CD14-positive monocyte (primary cell): ENCODE measurements at regions not wholly inside any gene's neighbourhood (a gene's known extent, or its start where the extent isn't known, plus 50 kb on each side); places are given as distances from the start of the nearest gene placed in this dataset.

Experiments used
- DNase-seq, 3 donors: peaks; one replicate each; pipeline ENCODE4 v3.0.0-alpha.2; 2011 to 2022
- H2AFZ ChIP-seq: 2 replicates; pipeline ENCODE4 v1.6.0; 2012; ENCODE audit warnings: mild to moderate bottlenecking, low read depth, low read length, inconsistent platforms; ENCODE audit not compliant: insufficient read depth, poor library complexity, severe bottlenecking
- H3K27ac ChIP-seq, 2 donors: 1 replicate in 1 of 2; 2 replicates in 1 of 2; pipeline ENCODE4 v1.5.1; 2012 to 2013; ENCODE audit warnings: low read length in 2 of 2, control low read depth in 1 of 2, inconsistent platforms in 1 of 2, low read depth in 1 of 2, mild to moderate bottlenecking in 1 of 2
- H3K27me3 ChIP-seq, 2 donors: one replicate each; pipeline versions ENCODE4 v1.6.0 to v1.6.1; 2011 to 2013; ENCODE audit warnings: low read length in 2 of 2; ENCODE audit not compliant: control insufficient read depth in 2 of 2, insufficient read depth in 2 of 2
- H3K36me3 ChIP-seq, 2 donors: replicated peaks in 1 of 2; 1 replicate in 1 of 2; 2 replicates in 1 of 2; pipeline versions ENCODE4 v1.5.1 to v1.6.1; 2012 to 2013; ENCODE audit warnings: low read length in 2 of 2, control low read depth in 1 of 2, inconsistent platforms in 1 of 2, mild to moderate bottlenecking in 1 of 2; ENCODE audit not compliant: insufficient read depth in 2 of 2, control insufficient read depth in 1 of 2
- H3K4me1 ChIP-seq, 2 donors: 1 replicate in 1 of 2; 2 replicates in 1 of 2; pipeline versions ENCODE4 v1.5.1 to v1.6.1; 2012 to 2013; ENCODE audit warnings: low read length in 2 of 2, control low read depth in 1 of 2, inconsistent platforms in 1 of 2, mild to moderate bottlenecking in 1 of 2, moderate library complexity in 1 of 2; ENCODE audit not compliant: insufficient read depth in 2 of 2, control insufficient read depth in 1 of 2
- H3K4me2 ChIP-seq: replicated peaks from 2 replicates; pipeline ENCODE3; 2012; ENCODE audit warnings: low read length, moderate library complexity, mild to moderate bottlenecking; ENCODE audit not compliant: poor library complexity, severe bottlenecking; ENCODE audit errors: extremely low read depth
- H3K4me3 ChIP-seq, 3 experiments: fragments of 200-600 bp in 1 of 3; sonication (generic) in 1 of 3; replicated peaks in 1 of 3; 1 replicate in 2 of 3; 2 replicates in 1 of 3; pipeline ENCODE4 v1.5.1; 2011 to 2013; ENCODE audit warnings: low read length in 3 of 3, mild to moderate bottlenecking in 3 of 3, control low read depth in 2 of 3, low read depth in 2 of 3, inconsistent platforms in 1 of 3, moderate library complexity in 1 of 3
- H3K79me2 ChIP-seq: 2 replicates; pipeline ENCODE4 v1.6.0; 2012; ENCODE audit warnings: mild to moderate bottlenecking, control low read depth, inconsistent platforms, low read length, moderate library complexity; ENCODE audit not compliant: insufficient read depth
- H3K9ac ChIP-seq: 2 replicates; pipeline ENCODE4 v1.6.0; 2017; ENCODE audit warnings: low read length, mild to moderate bottlenecking; ENCODE audit not compliant: insufficient read depth, poor library complexity, severe bottlenecking
- H3K9me3 ChIP-seq, 2 donors: replicated peaks in 1 of 2; 1 replicate in 1 of 2; 2 replicates in 1 of 2; pipeline versions ENCODE4 v1.5.1 to v1.6.1; 2012 to 2013; ENCODE audit warnings: low read length in 2 of 2, control low read depth in 1 of 2; ENCODE audit not compliant: control insufficient read depth in 1 of 2, insufficient read depth in 1 of 2
- H4K20me1 ChIP-seq: 2 replicates; pipeline ENCODE4 v1.6.0; 2012; ENCODE audit warnings: mild to moderate bottlenecking, low read length, control low read depth, moderate library complexity; ENCODE audit not compliant: insufficient read depth
- H3K27ac Mint-ChIP-seq, 7 donors: one replicate each; pipeline ENCODE4 v1.8.0; 2020; ENCODE audit warnings: mild to moderate bottlenecking in 7 of 7, mixed read lengths in 7 of 7, moderate library complexity in 6 of 7, inconsistent platforms in 2 of 7
- H3K27me3 Mint-ChIP-seq, 3 donors: one replicate each; pipeline ENCODE4 v1.8.0; 2021 to 2022; ENCODE audit warnings: low read depth in 3 of 3, mild to moderate bottlenecking in 3 of 3, mixed read lengths in 3 of 3, moderate library complexity in 3 of 3, inconsistent platforms in 1 of 3
- H3K36me3 Mint-ChIP-seq, 2 donors: one replicate each; pipeline ENCODE4 v1.8.0; 2020; ENCODE audit warnings: mixed read lengths in 2 of 2, inconsistent platforms in 1 of 2, mild to moderate bottlenecking in 1 of 2
- H3K4me1 Mint-ChIP-seq: one replicate; pipeline ENCODE4 v1.8.0; 2020; ENCODE audit warnings: mild to moderate bottlenecking, mixed read lengths
- H3K4me3 Mint-ChIP-seq, 2 donors: one replicate each; pipeline ENCODE4 v1.8.0; 2020; ENCODE audit warnings: mild to moderate bottlenecking in 2 of 2, mixed read lengths in 2 of 2, moderate library complexity in 1 of 2
- H3K9me3 Mint-ChIP-seq, 7 donors: one replicate each; pipeline ENCODE4 v1.8.0; 2020 to 2022; ENCODE audit warnings: mixed read lengths in 7 of 7, mild to moderate bottlenecking in 6 of 7, moderate library complexity in 6 of 7, inconsistent platforms in 2 of 7
- WGBS: methylation state at CpG from one replicate; pipeline ENCODE4 v1.1.5; 2013; ENCODE audit warnings: missing lambda C conversion rate; ENCODE audit not compliant: insufficient coverage; 5-methylcytosine and 5-hydroxymethylcytosine counted together
- intact Hi-C, 2 donors: fragments of 100-400 bp; cut with micrococcal nuclease; formaldehyde crosslinking; loops; one replicate each; pipeline versions ENCODE4 v1.15.0 to v1.15.1; 2023
- TF ChIP-seq, protein P1 (sequence below): fragments of 200-600 bp; IDR thresholded peaks from one replicate; pipeline ENCODE4 v1.8.0; 2022; ENCODE audit warnings: antibody characterized with exemption, mild to moderate bottlenecking

DNA sequence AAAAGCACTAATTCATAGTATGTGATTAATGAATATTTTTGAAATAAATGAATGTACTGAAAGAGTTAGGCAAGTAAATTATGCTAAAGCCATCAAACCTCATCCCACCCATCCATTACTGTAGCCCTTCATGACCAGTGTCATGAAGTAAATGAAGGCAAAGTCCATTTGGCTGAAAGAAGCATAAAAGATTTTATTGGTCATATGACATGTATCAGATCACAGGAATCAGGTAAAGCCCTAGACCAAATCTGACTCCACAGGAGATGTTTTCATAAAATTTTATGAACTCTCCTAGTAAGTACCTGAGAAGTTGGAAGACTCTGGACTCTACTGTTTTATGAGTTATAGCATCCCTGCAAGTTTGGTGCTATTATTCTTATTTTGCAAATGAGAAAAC lies 213.5 kb downstream of the TMEM114 start:
- H3K4me2 ChIP-seq, result no peak overlapping the region
- H3K4me1 ChIP-seq, result no peaks in the 10 kb centered on the region
- DNase-seq, result no peak
- H3K27ac Mint-ChIP-seq, result no peak overlapping the region
- no peaks in the 10 kb centered on the region for H3K27me3 Mint-ChIP-seq
- no peaks in the 10 kb centered on the region for H3K79me2 ChIP-seq
- H3K36me3 ChIP-seq, result no peaks in the 10 kb centered on the region
- H3K9me3 ChIP-seq, result peaks cover 5% of the 10 kb centered on the region in 2 donors
- no peak overlapping the region for H3K4me3 Mint-ChIP-seq
- H3K36me3 Mint-ChIP-seq, result no peaks in the 10 kb centered on the region
- TF ChIP-seq, protein P1, sequence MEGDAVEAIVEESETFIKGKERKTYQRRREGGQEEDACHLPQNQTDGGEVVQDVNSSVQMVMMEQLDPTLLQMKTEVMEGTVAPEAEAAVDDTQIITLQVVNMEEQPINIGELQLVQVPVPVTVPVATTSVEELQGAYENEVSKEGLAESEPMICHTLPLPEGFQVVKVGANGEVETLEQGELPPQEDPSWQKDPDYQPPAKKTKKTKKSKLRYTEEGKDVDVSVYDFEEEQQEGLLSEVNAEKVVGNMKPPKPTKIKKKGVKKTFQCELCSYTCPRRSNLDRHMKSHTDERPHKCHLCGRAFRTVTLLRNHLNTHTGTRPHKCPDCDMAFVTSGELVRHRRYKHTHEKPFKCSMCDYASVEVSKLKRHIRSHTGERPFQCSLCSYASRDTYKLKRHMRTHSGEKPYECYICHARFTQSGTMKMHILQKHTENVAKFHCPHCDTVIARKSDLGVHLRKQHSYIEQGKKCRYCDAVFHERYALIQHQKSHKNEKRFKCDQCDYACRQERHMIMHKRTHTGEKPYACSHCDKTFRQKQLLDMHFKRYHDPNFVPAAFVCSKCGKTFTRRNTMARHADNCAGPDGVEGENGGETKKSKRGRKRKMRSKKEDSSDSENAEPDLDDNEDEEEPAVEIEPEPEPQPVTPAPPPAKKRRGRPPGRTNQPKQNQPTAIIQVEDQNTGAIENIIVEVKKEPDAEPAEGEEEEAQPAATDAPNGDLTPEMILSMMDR, result no peak
- H3K27me3 ChIP-seq, result no peaks in the 10 kb centered on the region
- H2AFZ ChIP-seq, result no peak overlapping the region
- no peaks in the 10 kb centered on the region for H3K4me1 Mint-ChIP-seq
- no peaks in the 10 kb centered on the region for H4K20me1 ChIP-seq
- peaks cover 0 to 9% (median 5%) of the 10 kb centered on the region in 7 donors for H3K9me3 Mint-ChIP-seq
- intact Hi-C loops, result no loop called here
- H3K27ac ChIP-seq, result no peak overlapping the region
- no peak overlapping the region for H3K9ac ChIP-seq
- no peak overlapping the region for H3K4me3 ChIP-seq

DNA sequence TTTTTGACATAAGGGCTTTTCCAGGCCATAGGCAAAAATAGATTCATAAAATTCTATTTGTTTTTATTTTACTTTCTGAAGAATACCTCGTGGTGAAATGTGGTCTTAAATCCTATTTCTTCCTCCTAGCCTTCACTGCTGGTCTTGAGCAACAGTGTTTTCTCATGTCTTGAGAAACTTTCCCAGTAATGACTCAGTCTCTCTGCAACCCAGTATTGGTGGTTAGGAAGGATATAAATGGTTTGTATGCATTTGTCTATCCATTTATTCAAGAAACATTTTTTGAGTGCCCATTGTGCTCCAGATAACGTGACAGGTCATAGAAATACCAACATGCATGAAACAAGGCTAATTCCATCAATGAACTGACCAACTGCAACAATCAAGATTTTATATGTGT lies 213.9 kb downstream of the TMEM114 start:
- no peaks in the 10 kb centered on the region for H4K20me1 ChIP-seq
- no peak overlapping the region for H3K4me2 ChIP-seq
- H2AFZ ChIP-seq, result no peak overlapping the region
- no peak overlapping the region for H3K9ac ChIP-seq
- Mint-ChIP-seq H3K9me3 (peaks cover 0 to 9% (median 5%) of the 10 kb centered on the region in 7 donors), H3K27ac (no peak overlapping the region), H3K36me3 (no peaks in the 10 kb centered on the region), H3K27me3 (no peaks in the 10 kb centered on the region), H3K4me3 (no peak overlapping the region), H3K4me1 (no peaks in the 10 kb centered on the region)
- H3K27ac ChIP-seq, result no peak overlapping the region
- H3K36me3 ChIP-seq, result no peaks in the 10 kb centered on the region
- H3K4me1 ChIP-seq, result no peaks in the 10 kb centered on the region
- no peak for DNase-seq
- intact Hi-C loops, result no loop called here
- no peak overlapping the region for H3K4me3 ChIP-seq
- no CpG with 5 or more reads among the region's 2 CpGs for WGBS
- TF ChIP-seq, protein P1, result no peak
- H3K27me3 ChIP-seq, result no peaks in the 10 kb centered on the region
- H3K9me3 ChIP-seq, result peaks cover 5% of the 10 kb centered on the region in 2 donors
- H3K79me2 ChIP-seq, result no peaks in the 10 kb centered on the region
